HEK293 (cell line): ENCODE measurements at regions not wholly inside any gene's neighbourhood (a gene's known extent, or its start where the extent isn't known, plus 50 kb on each side); places are given as distances from the start of the nearest gene placed in this dataset.
"Not testable (repeated sequence)": the region's sequence is repeated elsewhere in the genome, so short reads cannot be mapped to it uniquely, and the experiment has no call there.

Experiments
- CTCF ChIA-PET: fragments of 350-600 bp; formaldehyde crosslinking; extraction: SDS; loops from one replicate; lab custom pipeline; 2021; ENCODE audit warnings: antibody characterized with exemption; lab: Yijun Ruan, JAX
- POLR2A ChIA-PET: fragments of 300-600 bp; formaldehyde crosslinking; extraction: SDS; loops from one replicate; lab custom pipeline; 2020; ENCODE audit warnings: antibody characterized with exemption, inconsistent platforms; lab: Yijun Ruan, JAX
- H3K27ac ChIP-seq: fragments of 200-500 bp; sonication (Bioruptor generic); 2 replicates; pipeline ENCODE4 v1.5.1; 2014; ENCODE audit warnings: low read depth, low read length, control low read depth, inconsistent platforms; ENCODE audit errors: extremely low read depth
- H3K36me3 ChIP-seq, 2 experiments: fragments of 200-500 bp in 1 of 2; sonication (Bioruptor generic) in 1 of 2; 1 replicate in 1 of 2; 2 replicates in 1 of 2; pipeline ENCODE4 v1.5.1; 2014 to 2017; ENCODE audit warnings: inconsistent platforms in 2 of 2, low read length in 2 of 2; ENCODE audit not compliant: control insufficient read depth in 2 of 2, insufficient read depth in 1 of 2
- H3K4me1 ChIP-seq: fragments of 200-500 bp; sonication (Bioruptor generic); 2 replicates; pipeline ENCODE4 v1.5.1; 2014; ENCODE audit warnings: mild to moderate bottlenecking, low read length, inconsistent platforms; ENCODE audit not compliant: control insufficient read depth, insufficient read depth
- H3K4me3 ChIP-seq: 2 replicates; pipeline ENCODE4 v1.5.1; 2011; ENCODE audit warnings: low read depth, mild to moderate bottlenecking, control low read depth, low read length, moderate library complexity
- H3K9me3 ChIP-seq: fragments of 200-500 bp; sonication (Bioruptor generic); 2 replicates; pipeline ENCODE4 v1.5.1; 2014; ENCODE audit warnings: low read depth, low read length, inconsistent platforms; ENCODE audit not compliant: control insufficient read depth, insufficient read depth
- CTCF ChIP-seq: fragments of 450-650 bp; formaldehyde crosslinking; IDR thresholded peaks from 2 replicates; pipeline ENCODE4 v1.5.1; 2016; ENCODE audit warnings: missing biosample characterization, missing genetic modification characterization
- REST ChIP-seq: fragments of 450-650 bp; formaldehyde crosslinking; IDR thresholded peaks from 2 replicates; pipeline ENCODE4 v1.5.1; 2016; ENCODE audit warnings: missing biosample characterization, missing genetic modification characterization
- ZNF335 ChIP-seq: fragments of 450-650 bp; formaldehyde crosslinking; conservative IDR thresholded peaks from 2 replicates; pipeline ENCODE4 v1.5.1; 2016; ENCODE audit warnings: missing biosample characterization, missing genetic modification characterization
- ZNF354C ChIP-seq: fragments of 450-650 bp; formaldehyde crosslinking; IDR thresholded peaks from 2 replicates; pipeline ENCODE4 v1.5.1; 2016; ENCODE audit warnings: missing biosample characterization, missing genetic modification characterization, low read depth, borderline replicate concordance
- ZNF596 ChIP-seq: fragments of 450-650 bp; IDR thresholded peaks from 2 replicates; pipeline ENCODE4 v1.5.0; 2018; ENCODE audit warnings: missing biosample characterization, mild to moderate bottlenecking, missing genetic modification characterization, moderate library complexity

GRCh38 chr12:131282292-131283080, 328.8 kb downstream of the ADGRD1 start:
- no peak overlapping the region for H3K4me3 ChIP-seq
- TF ChIP-seq REST (tag by site-specific recombination): no peak
- no peaks in the 10 kb centered on the region for H3K9me3 ChIP-seq
- H3K4me1 ChIP-seq: no peaks in the 10 kb centered on the region
- POLR2A ChIA-PET: no interaction called here
- no peak overlapping the region for H3K27ac ChIP-seq
- no peaks in the 10 kb centered on the region for H3K36me3 ChIP-seq
- CTCF ChIA-PET: no interaction called here

GRCh38 chr12:131283191-131283861, 329.6 kb downstream of the ADGRD1 start:
- ChIA-PET POLR2A (no interaction called here), CTCF (no interaction called here)
- Histone ChIP-seq H3K9me3 (no peaks in the 10 kb centered on the region), H3K4me1 (no peaks in the 10 kb centered on the region), H3K4me3 (no peak overlapping the region), H3K36me3 (no peaks in the 10 kb centered on the region), H3K27ac (no peak overlapping the region)
- TF ChIP-seq ZNF354C (tag by site-specific recombination) (0 out of 2 replicates have a peak, but pooled peaks have one; percentile 10), ZNF335 (no peak)

GRCh38 chr12:131283862-131284825, 330.4 kb downstream of the ADGRD1 start:
- H3K9me3 ChIP-seq, H3K27ac ChIP-seq, CTCF ChIA-PET, H3K4me3 ChIP-seq, POLR2A ChIA-PET, H3K36me3 ChIP-seq, H3K4me1 ChIP-seq: not testable (repeated sequence)

GRCh38 chr12:131284954-131285904, 331.5 kb downstream of the ADGRD1 start:
- H3K4me1 ChIP-seq, CTCF ChIA-PET: not testable (repeated sequence)
- TF ChIP-seq CTCF (tag by site-specific recombination) (0 out of 2 replicates have a peak, but pooled peaks have one; percentile 13), ZNF596 (tag by site-specific recombination) (peak; percentile 58; the same call in 1 of the 2 replicates)

GRCh38 chr12:131285905-131286295, 332.2 kb downstream of the ADGRD1 start:
- H3K4me1 ChIP-seq, H3K27ac ChIP-seq, H3K36me3 ChIP-seq, POLR2A ChIA-PET, H3K4me3 ChIP-seq, CTCF ChIA-PET, H3K9me3 ChIP-seq: not testable (repeated sequence)

More at GRCh38 chr12:131284954-131285904, 331.5 kb downstream of the ADGRD1 start:
- H3K4me3 ChIP-seq, H3K36me3 ChIP-seq, H3K9me3 ChIP-seq, H3K27ac ChIP-seq, POLR2A ChIA-PET: not testable (repeated sequence)

- CTCF ChIA-PET, H3K27ac ChIP-seq, POLR2A ChIA-PET, H3K9me3 ChIP-seq, H3K36me3 ChIP-seq, H3K4me1 ChIP-seq, H3K4me3 ChIP-seq: not testable (repeated sequence)
Measured at GRCh38 chr12:131286301-131286700, 332.6 kb downstream of the ADGRD1 start.
